GM12878 (cell line): ENCODE measurements at regions not wholly inside any gene's neighbourhood (a gene's known extent, or its start where the extent isn't known, plus 50 kb on each side); places are given as distances from the start of the nearest gene placed in this dataset.

ENCODE experiments used
- ATAC-seq: fragments of 200-7000 bp; cut with Tn5 transposase; 3 replicates; pipeline ENCODE4 v1.9.1; 2020; ENCODE audit warnings: mild to moderate bottlenecking, moderate library complexity
- BruUV-seq: library from RNA; stranded (reverse); fragments of 400-500 nt; replicated peaks from 2 replicates; lab custom pipeline; 2021; lab: Mats Ljungman, UMichigan
- CTCF ChIA-PET: fragments of 300-600 bp; sonication (Branson Sonifier 250); formaldehyde crosslinking; extraction: SDS; loops from one replicate; lab custom pipeline; 2021; ENCODE audit warnings: inconsistent platforms; lab: Yijun Ruan, JAX
- POLR2A ChIA-PET: fragments of 350-600 bp; formaldehyde crosslinking; extraction: SDS; loops from one replicate; lab custom pipeline; 2021; ENCODE audit warnings: inconsistent platforms; lab: Charles Lee
- RAD21 ChIA-PET: fragments of 300-600 bp; sonication (Branson Sonifier 250); formaldehyde crosslinking; loops from one replicate; lab custom pipeline; 2023; ENCODE audit warnings: antibody characterized with exemption; ENCODE audit not compliant: unreplicated experiment; lab: Charles Lee
- SMC1A ChIA-PET: fragments of 300-600 bp; sonication (Branson Sonifier 250); formaldehyde crosslinking; loops from one replicate; lab custom pipeline; 2023; ENCODE audit not compliant: unreplicated experiment, uncharacterized antibody; lab: Charles Lee
- DNase-seq: peaks from one replicate; pipeline ENCODE4 v3.0.0-alpha.2; 2011; ENCODE audit warnings: low read depth, low spot score
- FAIRE-seq: peaks from 3 replicates; lab custom pipeline; 2011; peaks lifted over from hg19 to GRCh38; lab: Jason Lieb, UNC
- H2AFZ ChIP-seq: 2 replicates; pipeline ENCODE4 v1.6.0; 2011; ENCODE audit warnings: low read depth, low read length, control low read depth; ENCODE audit not compliant: control insufficient read depth
- H3K27ac ChIP-seq: 2 replicates; pipeline ENCODE4 v1.5.1; 2011; ENCODE audit warnings: control low read depth; ENCODE audit not compliant: control insufficient read depth, insufficient read depth
- H3K27me3 ChIP-seq, 2 experiments: replicated peaks in 1 of 2; 2 replicates each; pipeline versions ENCODE4 v1.6.0 to v1.6.1; 2011; ENCODE audit warnings: low read length in 1 of 2; ENCODE audit not compliant: control insufficient read depth in 2 of 2, insufficient read depth in 2 of 2
- H3K36me3 ChIP-seq, 2 experiments: 2 replicates each; pipeline ENCODE4 v1.5.1; 2011; ENCODE audit warnings: low read length in 1 of 2; ENCODE audit not compliant: control insufficient read depth in 2 of 2, insufficient read depth in 2 of 2
- H3K4me1 ChIP-seq: 2 replicates; pipeline ENCODE4 v1.6.1; 2011; ENCODE audit warnings: mild to moderate bottlenecking, low read length, moderate library complexity, mixed read lengths; ENCODE audit not compliant: control insufficient read depth, insufficient read depth
- H3K4me2 ChIP-seq: 2 replicates; pipeline ENCODE4 v1.6.0; 2011; ENCODE audit warnings: control low read depth; ENCODE audit not compliant: control insufficient read depth, insufficient read depth
- H3K4me3 ChIP-seq: fragments of 200-600 bp; sonication (generic); 2 replicates; pipeline ENCODE4 v1.5.1; 2016
- H3K79me2 ChIP-seq: 2 replicates; pipeline ENCODE4 v1.6.0; 2011; ENCODE audit warnings: low read length; ENCODE audit not compliant: control insufficient read depth, insufficient read depth
- H3K9ac ChIP-seq: 2 replicates; pipeline ENCODE4 v1.8.0; 2011; ENCODE audit warnings: low read length, control low read depth, mixed read lengths; ENCODE audit not compliant: control insufficient read depth, insufficient read depth
- H3K9me3 ChIP-seq: replicated peaks from 3 replicates; pipeline ENCODE4 v1.5.1; 2011; ENCODE audit warnings: mild to moderate bottlenecking, low read length; ENCODE audit not compliant: control insufficient read depth, insufficient read depth
- H4K20me1 ChIP-seq: 2 replicates; pipeline ENCODE4 v1.6.0; 2011; ENCODE audit not compliant: control insufficient read depth, insufficient read depth
- DPF2 ChIP-seq: fragments of 450-650 bp; IDR thresholded peaks from 2 replicates; pipeline ENCODE4 v1.6.1; 2017; ENCODE audit warnings: mild to moderate bottlenecking
- TAF1 ChIP-seq: IDR thresholded peaks from 2 replicates; pipeline ENCODE4 v1.6.1; 2011; ENCODE audit warnings: mild to moderate bottlenecking, low read depth, low read length, borderline replicate concordance
- USF1 ChIP-seq: IDR thresholded peaks from 2 replicates; pipeline ENCODE4 v1.6.1; 2011; ENCODE audit warnings: borderline replicate concordance, low read depth, mild to moderate bottlenecking, moderate library complexity, mixed read lengths, low read length; ENCODE audit not compliant: insufficient read depth; ENCODE audit errors: extremely low read length
- ZBTB40 ChIP-seq: fragments of 450-650 bp; IDR thresholded peaks from 2 replicates; pipeline ENCODE4 v1.6.1; 2016; ENCODE audit warnings: mild to moderate bottlenecking, moderate library complexity, borderline replicate concordance
- ZNF274 ChIP-seq: IDR thresholded peaks from one replicate; pipeline ENCODE4 v1.8.0; 2011; ENCODE audit not compliant: insufficient read length, insufficient read depth
- whole genome bisulfite sequencing: methylation state at CpG from one replicate; pipeline ENCODE4 v1.1.6; 2016; ENCODE audit warnings: low lambda C conversion rate; ENCODE audit not compliant: insufficient replicate concordance, insufficient coverage; ENCODE audit errors: missing lambda C conversion rate; 5-methylcytosine and 5-hydroxymethylcytosine counted together
- in situ Hi-C: fragments of 300-500 bp; cut with MboI; formaldehyde crosslinking; loops from 9 replicates; pipeline ENCODE4 v1.14.3; 2018; ENCODE audit warnings: mixed read lengths
- intact Hi-C: fragments of 100-400 bp; cut with micrococcal nuclease; formaldehyde crosslinking; loops from one replicate; pipeline ENCODE4 v1.14.2; 2022; ENCODE audit not compliant: unreplicated experiment

GRCh38 chr14:71525663-71526221 lies 406.5 kb upstream of the RGS6 start:
- no peaks in the 10 kb centered on the region for H4K20me1 ChIP-seq
- no peak overlapping the region for H3K9ac ChIP-seq
- WGBS = 99% methylated on average over 5 of the region's 5 CpGs
- CTCF ChIA-PET = interaction anchor here (1.2 to 1.6 kb wide), 2 partner anchors 25 to 204 kb away, joined by 4 read pairs; no protein-coding TSS in a partner anchor
- H3K27ac ChIP-seq = no peak overlapping the region
- no peak for FAIRE-seq
- RAD21 ChIA-PET = interaction anchor here (0.7 to 3.0 kb wide), 10 partner anchors 10 to 227 kb away, joined by 3 to 15 read pairs (median 4); no protein-coding TSS in a partner anchor
- H3K79me2 ChIP-seq = peaks cover 48% of the 10 kb centered on the region
- no peaks in the 10 kb centered on the region for H3K27me3 ChIP-seq
- SMC1A ChIA-PET = interaction anchor here (0.8 to 10.2 kb wide), 10 partner anchors 9 to 96 kb away, joined by 3 to 108 read pairs (median 4); no protein-coding TSS in a partner anchor
- peaks cover 26% of the 10 kb centered on the region for H3K4me1 ChIP-seq
- H3K4me2 ChIP-seq = no peak overlapping the region; the same call in 1 of the 2 replicates
- no peak overlapping the region for H3K4me3 ChIP-seq
- intact Hi-C loops = loop anchor here (2.0 to 10.0 kb wide), 2 partner anchors 27 to 201 kb away; partner anchors contain the start of gene SIPA1L1
- POLR2A ChIA-PET = interaction anchor here (0.8 to 5.3 kb wide), 4 partner anchors 15 to 93 kb away, joined by 3 to 25 read pairs (median 4); no protein-coding TSS in a partner anchor
- in situ Hi-C loops = no loop called here
- no TSS peak for BruUV-seq
- H2AFZ ChIP-seq = no peak overlapping the region
- TF ChIP-seq DPF2 (no peak), TAF1 (no peak), USF1 (no peak)
- TF ChIP-seq, all 136 proteins: peak for 0
- Histone ChIP-seq H3K9me3 (no peaks in the 10 kb centered on the region), H3K36me3 (peaks cover 2 to 4% of the 10 kb centered on the region in 2 experiments; a peak in 2 of 4 replicates)
- DNase-seq (no peak), ATAC-seq (no peak)

GRCh38 chr14:71526388-71526787 lies 405.8 kb upstream of the RGS6 start:
- no peak overlapping the region for H2AFZ ChIP-seq
- ChIA-PET SMC1A (interaction anchor here (0.8 to 10.2 kb wide), 9 partner anchors 12 to 140 kb away, joined by 3 to 108 read pairs (median 4); no protein-coding TSS in a partner anchor), POLR2A (interaction anchor here (0.9 to 5.3 kb wide), 4 partner anchors 9 to 42 kb away, joined by 3 to 25 read pairs (median 4); no protein-coding TSS in a partner anchor), CTCF (interaction anchor here (1.2 to 1.6 kb wide), 2 partner anchors 24 to 204 kb away, joined by 4 read pairs; no protein-coding TSS in a partner anchor), RAD21 (interaction anchor here (0.7 to 3.0 kb wide), 5 partner anchors 9 to 54 kb away, joined by 3 to 15 read pairs (median 4); no protein-coding TSS in a partner anchor)
- WGBS = 95% methylated on average over 3 of the region's 3 CpGs
- no peak for ATAC-seq
- no peaks in the 10 kb centered on the region for H4K20me1 ChIP-seq
- FAIRE-seq = no peak
- peaks cover 2 to 6% of the 10 kb centered on the region in 2 experiments; a peak in 3 of 4 replicates for H3K36me3 ChIP-seq
- no peak overlapping the region for H3K27ac ChIP-seq
- DNase-seq = no peak
- no peak overlapping the region for H3K4me2 ChIP-seq
- H3K9ac ChIP-seq = no peak overlapping the region
- no peaks in the 10 kb centered on the region for H3K27me3 ChIP-seq
- H3K9me3 ChIP-seq = no peaks in the 10 kb centered on the region
- H3K79me2 ChIP-seq = peaks cover 47% of the 10 kb centered on the region
- H3K4me1 ChIP-seq = peaks cover 26% of the 10 kb centered on the region
- in situ Hi-C loops = no loop called here
- no peak overlapping the region for H3K4me3 ChIP-seq
- TF ChIP-seq ZNF274 (no peak), ZBTB40 (peak; percentile 81)
- no TSS peak for BruUV-seq
- intact Hi-C loops = loop anchor here (10.0 kb wide), 1 partner anchor 202 kb away; the partner anchor contains the start of gene SIPA1L1
